Bronchial epithelial cell (primary cell): ENCODE measurements at regions not wholly inside any gene's neighbourhood (a gene's known extent, or its start where the extent isn't known, plus 50 kb on each side); places are given as distances from the start of the nearest gene placed in this dataset.

Experiments used
- DNase-seq: peaks from one replicate; pipeline ENCODE4 v3.0.0-alpha.2; 2010; ENCODE audit warnings: low read depth
- FAIRE-seq: peaks from 2 replicates; lab custom pipeline; 2011; peaks lifted over from hg19 to GRCh38; lab: Jason Lieb, UNC
- H3K27me3 ChIP-seq: 2 replicates; pipeline ENCODE4 v1.5.1; 2011; ENCODE audit warnings: low read length; ENCODE audit not compliant: control insufficient read depth, insufficient read depth
- H3K36me3 ChIP-seq: 2 replicates; pipeline ENCODE4 v1.5.1; 2011; ENCODE audit warnings: low read length; ENCODE audit not compliant: control insufficient read depth, insufficient read depth
- H3K4me3 ChIP-seq: 2 replicates; pipeline ENCODE4 v1.5.1; 2011; ENCODE audit warnings: mild to moderate bottlenecking, low read depth, low read length, control low read depth
- TF ChIP-seq, protein P1 (sequence below): IDR thresholded peaks from 2 replicates; pipeline ENCODE4 v1.5.1; 2011; ENCODE audit warnings: mild to moderate bottlenecking, moderate library complexity, low read length, control low read depth, inconsistent platforms; ENCODE audit not compliant: insufficient read depth, severe bottlenecking

DNA sequence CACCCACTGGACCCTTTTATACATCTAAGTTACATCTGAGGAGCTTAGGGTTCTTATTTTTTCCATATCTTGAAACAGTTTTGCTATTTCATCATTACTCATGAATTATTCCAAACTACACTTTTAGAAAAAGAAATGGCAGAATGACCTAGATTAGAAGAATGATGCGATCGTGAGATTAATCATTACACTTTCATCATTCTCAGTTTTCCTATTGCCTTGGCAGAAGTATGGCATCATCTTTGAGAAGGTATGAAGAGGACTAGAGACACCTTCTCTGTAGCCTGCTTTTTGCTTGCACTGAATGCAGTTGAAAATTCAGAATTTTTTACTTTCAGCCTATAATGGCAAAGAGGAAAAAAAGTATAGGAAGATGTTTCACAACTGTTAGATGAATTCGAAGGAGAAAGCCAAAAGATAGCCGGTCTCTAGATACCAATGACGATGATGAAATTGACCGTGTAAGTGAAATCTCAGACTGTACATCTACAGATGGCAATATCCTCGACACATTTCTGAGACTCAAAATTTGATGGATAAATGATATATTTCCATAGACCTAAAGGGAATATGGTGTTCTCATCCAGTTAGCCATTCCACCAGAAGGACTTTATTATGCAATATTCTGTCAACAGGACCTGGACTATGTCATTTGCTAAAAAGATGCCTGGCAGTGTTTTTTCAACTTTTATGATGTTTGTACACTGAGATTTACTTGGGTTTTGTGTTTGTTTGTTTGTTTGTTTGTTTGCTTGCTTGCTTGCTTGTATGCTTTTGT lies 191.8 kb downstream of the TOMM20 start:
- H3K27me3 ChIP-seq, result no peaks in the 10 kb centered on the region
- FAIRE-seq, result no peak
- no peak overlapping the region for H3K4me3 ChIP-seq
- DNase-seq, result no peak
- TF ChIP-seq, protein P1, sequence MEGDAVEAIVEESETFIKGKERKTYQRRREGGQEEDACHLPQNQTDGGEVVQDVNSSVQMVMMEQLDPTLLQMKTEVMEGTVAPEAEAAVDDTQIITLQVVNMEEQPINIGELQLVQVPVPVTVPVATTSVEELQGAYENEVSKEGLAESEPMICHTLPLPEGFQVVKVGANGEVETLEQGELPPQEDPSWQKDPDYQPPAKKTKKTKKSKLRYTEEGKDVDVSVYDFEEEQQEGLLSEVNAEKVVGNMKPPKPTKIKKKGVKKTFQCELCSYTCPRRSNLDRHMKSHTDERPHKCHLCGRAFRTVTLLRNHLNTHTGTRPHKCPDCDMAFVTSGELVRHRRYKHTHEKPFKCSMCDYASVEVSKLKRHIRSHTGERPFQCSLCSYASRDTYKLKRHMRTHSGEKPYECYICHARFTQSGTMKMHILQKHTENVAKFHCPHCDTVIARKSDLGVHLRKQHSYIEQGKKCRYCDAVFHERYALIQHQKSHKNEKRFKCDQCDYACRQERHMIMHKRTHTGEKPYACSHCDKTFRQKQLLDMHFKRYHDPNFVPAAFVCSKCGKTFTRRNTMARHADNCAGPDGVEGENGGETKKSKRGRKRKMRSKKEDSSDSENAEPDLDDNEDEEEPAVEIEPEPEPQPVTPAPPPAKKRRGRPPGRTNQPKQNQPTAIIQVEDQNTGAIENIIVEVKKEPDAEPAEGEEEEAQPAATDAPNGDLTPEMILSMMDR, result no peak
- H3K36me3 ChIP-seq, result no peaks in the 10 kb centered on the region

DNA sequence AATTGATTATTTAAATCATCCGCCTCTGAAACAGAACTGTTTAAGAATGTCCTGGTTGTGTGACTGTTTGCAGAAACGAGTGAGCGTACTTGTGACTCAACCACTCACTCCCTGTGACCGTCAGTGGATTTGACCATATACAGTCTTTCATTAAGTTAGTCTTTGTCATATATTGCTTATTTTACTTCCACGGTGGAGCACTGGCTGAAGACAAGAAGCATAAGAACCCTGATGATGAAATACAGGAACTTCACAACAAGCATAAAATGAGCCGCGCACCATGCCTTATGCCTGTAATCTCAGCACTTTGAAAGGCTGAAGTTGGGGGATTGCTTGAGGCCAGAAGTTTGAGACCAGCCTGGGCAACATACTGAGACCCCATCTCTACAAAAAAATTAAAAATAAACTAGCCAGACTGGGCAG lies 194.0 kb downstream of the TOMM20 start:
- H3K36me3 ChIP-seq, result no peaks in the 10 kb centered on the region
- H3K4me3 ChIP-seq, result no peak overlapping the region
- TF ChIP-seq, protein P1, result no peak
- H3K27me3 ChIP-seq, result no peaks in the 10 kb centered on the region
- peak; percentile 71 for DNase-seq
- no peak for FAIRE-seq

DNA sequence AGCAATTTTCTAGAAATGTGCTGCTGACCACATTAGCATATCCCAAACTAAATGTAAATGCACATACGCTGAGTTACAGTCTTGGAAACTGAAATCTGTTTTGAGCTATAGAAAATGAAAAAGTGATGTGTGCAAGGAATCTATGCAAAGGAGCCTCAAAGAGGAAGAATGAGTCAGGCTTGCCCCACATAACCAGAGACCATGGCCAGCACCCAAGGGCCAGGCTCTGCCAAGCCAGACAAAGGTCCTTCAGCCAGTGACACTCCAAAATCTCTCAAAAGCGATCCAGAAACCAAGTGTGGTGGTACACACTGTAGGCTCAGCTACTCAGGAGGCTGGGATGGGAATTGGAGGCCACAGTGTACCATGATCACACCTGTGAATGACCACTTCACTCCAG lies 195.2 kb downstream of the TOMM20 start:
- DNase-seq (peak; percentile 56), FAIRE-seq (no peak)
- TF ChIP-seq, protein P1, result no peak
- H3K36me3 ChIP-seq, result no peaks in the 10 kb centered on the region
- H3K27me3 ChIP-seq, result no peaks in the 10 kb centered on the region
- H3K4me3 ChIP-seq, result no peak overlapping the region

DNA sequence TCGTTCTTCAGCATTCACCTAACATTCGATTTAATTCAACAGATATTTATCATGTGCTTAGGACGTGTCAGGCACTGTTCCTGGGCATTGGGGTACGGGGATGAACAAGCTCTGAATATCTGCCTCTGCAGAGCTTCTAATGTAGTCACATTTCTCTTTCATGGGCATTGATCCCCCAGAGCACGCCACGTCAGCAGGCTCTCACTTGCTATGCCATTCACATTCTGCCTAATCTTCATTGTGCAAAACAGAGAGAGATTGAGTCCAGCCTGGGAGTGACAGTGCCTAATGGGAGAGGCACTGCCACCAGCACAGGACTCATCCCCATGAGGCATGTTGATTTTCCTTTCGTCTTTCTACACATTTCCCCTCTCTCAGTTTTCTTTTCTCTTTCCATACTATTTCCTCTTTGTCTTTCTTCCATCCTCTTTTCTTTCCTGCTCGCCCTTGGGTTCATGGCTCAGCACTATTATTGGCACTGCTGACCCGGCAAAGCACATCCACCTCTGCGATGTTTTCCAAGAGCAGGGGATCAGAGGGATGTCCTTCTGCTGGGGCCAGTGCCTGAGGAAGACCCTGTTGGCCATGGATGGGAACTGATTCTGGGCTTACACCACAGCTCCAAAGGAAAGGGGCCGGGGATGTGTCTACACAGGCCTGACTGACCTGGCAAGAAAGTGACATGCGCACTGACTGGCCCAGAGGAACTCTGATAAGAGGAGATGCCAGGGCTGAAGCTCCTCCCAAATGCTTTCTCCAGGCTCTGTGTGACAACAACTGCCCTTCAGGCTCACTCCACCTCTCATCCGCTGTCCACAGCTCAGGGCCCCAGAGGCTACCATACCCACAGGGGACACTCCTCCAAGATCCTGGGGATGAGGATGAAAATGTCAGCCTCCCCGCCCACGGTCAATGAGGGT lies 195.9 kb downstream of the TOMM20 start:
- H3K4me3 ChIP-seq, result no peak overlapping the region
- TF ChIP-seq, protein P1, result no peak
- H3K36me3 ChIP-seq, result no peaks in the 10 kb centered on the region
- H3K27me3 ChIP-seq, result no peaks in the 10 kb centered on the region
- FAIRE-seq (no peak), DNase-seq (peak; percentile 74)

DNA sequence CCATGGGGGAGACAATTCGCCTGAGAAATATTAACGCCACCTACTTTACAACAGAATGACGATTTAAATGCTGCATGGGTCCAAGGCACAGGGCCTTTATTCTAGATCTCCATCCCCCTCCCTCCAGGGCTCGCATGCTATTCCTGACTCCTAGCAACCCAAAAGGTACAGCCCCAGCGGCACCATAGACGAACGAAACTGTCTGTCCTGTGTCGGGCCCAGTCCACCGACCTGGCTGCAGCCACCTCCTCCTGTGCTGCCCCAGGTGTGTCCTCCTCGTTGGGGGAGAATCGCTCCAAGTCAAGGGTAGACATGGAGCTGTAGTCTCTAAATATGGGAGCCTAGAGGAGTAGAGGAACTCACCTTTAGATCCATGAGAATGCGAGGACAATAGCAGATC lies 196.5 kb downstream of the TOMM20 start:
- no peak for FAIRE-seq
- no peak overlapping the region for H3K4me3 ChIP-seq
- DNase-seq, result no peak
- H3K36me3 ChIP-seq, result no peaks in the 10 kb centered on the region
- H3K27me3 ChIP-seq, result no peaks in the 10 kb centered on the region
- TF ChIP-seq, protein P1, result no peak
